RWPE2 (cell line): ENCODE measurements at regions not wholly inside any gene's neighbourhood (a gene's known extent, or its start where the extent isn't known, plus 50 kb on each side); places are given as distances from the start of the nearest gene placed in this dataset.

Source experiments
- ATAC-seq: fragments of 200-7000 bp; cut with Tn5 transposase; 3 replicates; pipeline ENCODE4 v1.9.1; 2021; ENCODE audit warnings: low read depth
- DNase-seq: peaks from one replicate; pipeline ENCODE4 v3.0.0-alpha.2; 2020; ENCODE audit warnings: low spot score
- H3K27ac ChIP-seq: fragments of 450-650 bp; 2 replicates; pipeline ENCODE4 v1.5.1; 2017; ENCODE audit warnings: mild to moderate bottlenecking; ENCODE audit not compliant: poor library complexity, severe bottlenecking
- H3K27me3 ChIP-seq: fragments of 250-450 bp; sonication (Bioruptor Pico); 2 replicates; pipeline ENCODE4 v1.5.1; 2021; ENCODE audit warnings: mild to moderate bottlenecking, moderate library complexity; ENCODE audit not compliant: insufficient read depth, poor library complexity, severe bottlenecking
- H3K36me3 ChIP-seq: fragments of 250-450 bp; sonication (Bioruptor Pico); 2 replicates; pipeline ENCODE4 v1.5.1; 2020; ENCODE audit warnings: low read depth, mild to moderate bottlenecking, moderate library complexity
- H3K4me1 ChIP-seq: fragments of 250-450 bp; sonication (Bioruptor Pico); 2 replicates; pipeline ENCODE4 v1.5.1; 2021; ENCODE audit warnings: mild to moderate bottlenecking, moderate library complexity; ENCODE audit not compliant: insufficient read depth, poor library complexity, severe bottlenecking
- H3K4me3 ChIP-seq: fragments of 250-450 bp; sonication (Bioruptor Pico); 2 replicates; pipeline ENCODE4 v1.5.1; 2021; ENCODE audit warnings: mild to moderate bottlenecking, moderate library complexity; ENCODE audit not compliant: severe bottlenecking
- H3K9me3 ChIP-seq: fragments of 250-450 bp; sonication (Bioruptor Pico); 2 replicates; pipeline ENCODE4 v1.5.1; 2021; ENCODE audit warnings: mild to moderate bottlenecking, moderate library complexity; ENCODE audit not compliant: severe bottlenecking
- TF ChIP-seq, protein P1 (sequence below): fragments of 450-650 bp; IDR thresholded peaks from one replicate; pipeline ENCODE4 v1.5.1; 2017; ENCODE audit warnings: mild to moderate bottlenecking, moderate library complexity; ENCODE audit not compliant: poor library complexity, severe bottlenecking

DNA sequence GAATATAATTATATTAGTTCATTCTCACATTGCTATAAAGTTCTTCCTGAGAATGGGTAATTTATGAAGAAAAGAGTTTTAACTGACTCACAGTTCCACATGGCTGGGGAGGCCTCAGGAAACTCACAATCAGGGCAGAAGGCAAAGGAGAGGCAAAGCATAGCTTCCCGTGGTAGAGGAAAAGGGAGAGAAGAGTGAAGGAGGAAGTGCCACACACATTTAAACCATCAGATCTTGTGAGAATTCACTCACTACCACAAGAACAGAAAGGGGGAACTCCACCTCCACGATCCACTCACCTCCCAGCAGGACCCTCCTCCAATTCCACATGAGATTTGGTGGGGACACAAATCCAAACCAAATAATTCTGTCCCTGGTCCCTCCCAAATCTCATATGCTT is 773.4 kb upstream of the INTU start:
- ATAC-seq = no peak
- Histone ChIP-seq H3K9me3 (no peaks in the 10 kb centered on the region), H3K27me3 (no peaks in the 10 kb centered on the region), H3K36me3 (no peaks in the 10 kb centered on the region), H3K4me3 (no peak overlapping the region), H3K27ac (no peak overlapping the region), H3K4me1 (peaks cover 8% of the 10 kb centered on the region)
- TF ChIP-seq, protein P1, sequence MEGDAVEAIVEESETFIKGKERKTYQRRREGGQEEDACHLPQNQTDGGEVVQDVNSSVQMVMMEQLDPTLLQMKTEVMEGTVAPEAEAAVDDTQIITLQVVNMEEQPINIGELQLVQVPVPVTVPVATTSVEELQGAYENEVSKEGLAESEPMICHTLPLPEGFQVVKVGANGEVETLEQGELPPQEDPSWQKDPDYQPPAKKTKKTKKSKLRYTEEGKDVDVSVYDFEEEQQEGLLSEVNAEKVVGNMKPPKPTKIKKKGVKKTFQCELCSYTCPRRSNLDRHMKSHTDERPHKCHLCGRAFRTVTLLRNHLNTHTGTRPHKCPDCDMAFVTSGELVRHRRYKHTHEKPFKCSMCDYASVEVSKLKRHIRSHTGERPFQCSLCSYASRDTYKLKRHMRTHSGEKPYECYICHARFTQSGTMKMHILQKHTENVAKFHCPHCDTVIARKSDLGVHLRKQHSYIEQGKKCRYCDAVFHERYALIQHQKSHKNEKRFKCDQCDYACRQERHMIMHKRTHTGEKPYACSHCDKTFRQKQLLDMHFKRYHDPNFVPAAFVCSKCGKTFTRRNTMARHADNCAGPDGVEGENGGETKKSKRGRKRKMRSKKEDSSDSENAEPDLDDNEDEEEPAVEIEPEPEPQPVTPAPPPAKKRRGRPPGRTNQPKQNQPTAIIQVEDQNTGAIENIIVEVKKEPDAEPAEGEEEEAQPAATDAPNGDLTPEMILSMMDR = no peak
- no peak for DNase-seq

DNA sequence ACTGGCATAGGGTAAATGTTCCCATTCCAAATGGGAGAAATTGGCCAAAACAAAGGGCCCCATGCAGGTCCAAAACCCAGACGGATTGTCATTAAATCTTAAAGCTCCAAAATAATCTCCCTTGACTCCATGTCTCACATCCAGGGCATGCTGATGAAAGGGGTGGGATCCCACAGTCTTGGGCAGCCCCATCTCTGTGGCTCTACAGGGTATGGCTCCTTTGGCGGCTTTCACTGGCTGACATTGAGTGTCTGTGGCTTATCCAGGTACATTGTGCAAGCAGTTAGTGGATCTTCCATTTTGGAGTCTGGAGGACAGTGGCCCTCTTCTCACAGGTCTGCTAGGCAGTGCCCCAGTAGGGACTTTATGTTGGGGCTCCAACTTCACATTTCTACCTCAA is 772.9 kb upstream of the INTU start:
- no peaks in the 10 kb centered on the region for H3K36me3 ChIP-seq
- ATAC-seq = no peak

DNA sequence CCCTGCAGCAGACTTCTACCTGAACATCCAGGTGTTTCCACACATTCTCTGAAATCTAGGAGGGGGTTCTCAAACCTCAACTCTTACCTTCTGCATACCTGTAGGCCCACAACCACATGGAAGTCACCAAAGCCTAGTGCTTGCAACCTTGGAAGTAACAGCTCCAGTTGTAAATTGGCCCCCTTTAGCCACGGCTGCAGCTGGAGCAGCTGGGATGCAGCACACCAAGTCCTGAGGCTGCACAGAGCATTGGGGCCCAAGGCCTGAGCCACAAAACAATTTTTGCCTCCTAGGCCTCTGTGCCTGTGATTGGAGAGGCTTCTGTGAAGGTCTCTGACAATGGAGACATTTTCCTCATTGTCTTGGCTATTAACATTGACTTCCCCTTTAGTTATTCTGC is 772.4 kb upstream of the INTU start:
- TF ChIP-seq, protein P1 = no peak
- Histone ChIP-seq H3K9me3 (no peaks in the 10 kb centered on the region), H3K4me1 (peaks cover 8% of the 10 kb centered on the region), H3K27me3 (no peaks in the 10 kb centered on the region), H3K36me3 (no peaks in the 10 kb centered on the region), H3K4me3 (no peak overlapping the region), H3K27ac (no peak overlapping the region)
- no peak for DNase-seq
- ATAC-seq = no peak

More for the DNA sequence above, 772.9 kb upstream of the INTU start:
- H3K9me3 ChIP-seq = no peaks in the 10 kb centered on the region
- peaks cover 8% of the 10 kb centered on the region for H3K4me1 ChIP-seq
- no peaks in the 10 kb centered on the region for H3K27me3 ChIP-seq
- TF ChIP-seq, protein P1 = no peak
- H3K27ac ChIP-seq = no peak overlapping the region
- no peak for DNase-seq
- H3K4me3 ChIP-seq = no peak overlapping the region

DNA sequence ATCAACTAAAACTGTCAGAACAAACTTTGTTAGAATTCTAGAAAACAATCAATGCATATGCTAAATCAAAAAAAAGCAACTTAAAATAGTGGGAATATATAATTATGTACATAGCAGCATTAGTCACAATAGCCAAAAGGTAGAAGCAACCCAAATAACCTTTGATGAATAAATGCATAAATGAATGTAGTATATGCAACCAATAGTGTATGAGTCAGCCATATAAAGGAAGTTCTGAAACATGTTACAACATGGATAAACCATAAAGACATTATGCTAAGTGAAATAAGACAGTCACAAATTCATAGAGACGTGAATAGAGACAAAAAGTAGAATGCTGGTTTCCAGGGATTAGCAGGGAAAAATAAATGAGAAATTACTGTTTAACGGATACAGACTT is 762.8 kb upstream of the INTU start:
- TF ChIP-seq, protein P1 = no peak
- peaks cover 12% of the 10 kb centered on the region for H3K4me1 ChIP-seq
- ATAC-seq (peak; percentile 94), DNase-seq (no peak)
- peak overlapping the region; percentile 58 for H3K27ac ChIP-seq
- H3K4me3 ChIP-seq = no peak overlapping the region
- no peaks in the 10 kb centered on the region for H3K36me3 ChIP-seq
- no peaks in the 10 kb centered on the region for H3K9me3 ChIP-seq
- H3K27me3 ChIP-seq = no peaks in the 10 kb centered on the region

DNA sequence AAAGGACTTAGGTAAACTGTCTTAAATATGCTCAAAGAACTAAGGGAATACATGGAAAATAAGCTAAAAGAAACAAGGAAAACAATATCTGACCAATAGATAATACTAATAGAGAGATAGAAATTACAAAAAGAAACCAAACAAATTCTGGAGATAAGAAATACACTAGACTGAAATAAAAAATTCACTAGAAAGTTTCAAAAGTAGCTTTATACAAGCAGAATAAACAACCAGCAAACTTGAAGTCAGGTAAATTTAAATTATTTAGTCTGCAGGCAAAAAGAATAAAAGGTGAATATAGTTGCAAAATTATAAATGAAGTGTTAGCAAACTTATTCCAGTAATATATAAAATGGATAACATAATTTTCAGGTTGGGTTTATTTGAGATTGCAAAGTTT is 760.9 kb upstream of the INTU start:
- TF ChIP-seq, protein P1 = no peak
- H3K9me3 ChIP-seq = no peaks in the 10 kb centered on the region
- no peaks in the 10 kb centered on the region for H3K36me3 ChIP-seq
- no peak overlapping the region for H3K27ac ChIP-seq
- ATAC-seq (no peak), DNase-seq (no peak)
- no peaks in the 10 kb centered on the region for H3K27me3 ChIP-seq
- no peak overlapping the region for H3K4me3 ChIP-seq
- peaks cover 12% of the 10 kb centered on the region for H3K4me1 ChIP-seq
